HG03097 (cell line): ENCODE measurements at regions not wholly inside any gene's neighbourhood (a gene's known extent, or its start where the extent isn't known, plus 50 kb on each side); places are given as distances from the start of the nearest gene placed in this dataset.
"Not testable (repeated sequence)": the region's sequence is repeated elsewhere in the genome, so short reads cannot be mapped to it uniquely, and the experiment has no call there.

ENCODE experiments used
- ATAC-seq: cut with Tn5 transposase; IDR thresholded peaks from one replicate; pipeline ENCODE4 v1.9.1; 2021; ENCODE audit not compliant: unreplicated experiment, low FRiP score

DNA sequence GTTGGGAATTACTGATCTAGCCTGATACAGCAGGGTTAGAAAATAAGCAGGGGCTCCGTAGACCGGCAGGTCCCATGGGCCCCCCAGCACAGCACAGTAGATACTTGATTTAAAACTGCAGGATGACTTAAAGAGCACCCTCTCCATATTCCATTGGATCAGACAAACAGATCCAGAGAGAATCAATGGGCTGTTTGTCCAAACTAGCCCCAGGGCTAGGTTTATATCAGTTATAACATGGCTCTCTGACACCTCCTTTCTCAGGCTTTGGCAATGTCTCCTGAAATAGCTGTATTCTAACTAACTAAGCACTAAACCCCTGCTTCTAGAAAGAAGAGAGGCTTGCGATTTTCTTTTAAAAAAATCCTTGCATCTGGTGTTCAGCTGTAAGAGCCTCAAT is 100.4 kb upstream of the GALNT18 start:
- no peak for ATAC-seq

GRCh38 chr11:11718511-11718910 is 96.7 kb upstream of the GALNT18 start:
- ATAC-seq: no peak

GRCh38 chr11:11717064-11717725 is 95.4 kb upstream of the GALNT18 start:
- ATAC-seq: no peak

- not testable (repeated sequence) for ATAC-seq
Measured at GRCh38 chr11:11715075-11715474, 93.3 kb upstream of the GALNT18 start.

GRCh38 chr11:11710556-11710955 is 88.8 kb upstream of the GALNT18 start:
- ATAC-seq: no peak

GRCh38 chr11:11709447-11710239 is 87.8 kb upstream of the GALNT18 start:
- ATAC-seq: no peak

DNA sequence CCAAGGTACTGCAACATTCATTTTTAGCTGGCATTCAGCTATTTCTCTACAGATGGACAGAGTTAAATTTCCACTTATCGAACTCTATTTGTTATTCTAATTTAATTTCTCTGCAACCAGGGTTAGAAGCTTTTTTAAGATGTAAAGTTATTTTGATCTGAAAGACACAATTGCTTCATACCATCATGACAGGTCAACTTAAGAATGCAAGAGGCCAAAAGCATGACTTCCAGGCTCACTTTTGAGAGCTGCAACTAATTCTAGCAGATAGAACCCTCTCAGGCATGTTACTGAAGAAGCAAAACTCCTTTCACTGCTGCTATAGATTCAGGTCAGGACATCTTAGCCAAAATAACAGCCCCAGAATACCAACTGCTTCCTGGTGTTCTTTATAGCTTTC is 86.5 kb upstream of the GALNT18 start:
- no peak for ATAC-seq

GRCh38 chr11:11706028-11706427 is 84.2 kb upstream of the GALNT18 start:
- ATAC-seq: no peak

GRCh38 chr11:11703885-11704284 is 82.1 kb upstream of the GALNT18 start:
- no peak for ATAC-seq

GRCh38 chr11:11701070-11701469 is 79.3 kb upstream of the GALNT18 start:
- no peak for ATAC-seq

DNA sequence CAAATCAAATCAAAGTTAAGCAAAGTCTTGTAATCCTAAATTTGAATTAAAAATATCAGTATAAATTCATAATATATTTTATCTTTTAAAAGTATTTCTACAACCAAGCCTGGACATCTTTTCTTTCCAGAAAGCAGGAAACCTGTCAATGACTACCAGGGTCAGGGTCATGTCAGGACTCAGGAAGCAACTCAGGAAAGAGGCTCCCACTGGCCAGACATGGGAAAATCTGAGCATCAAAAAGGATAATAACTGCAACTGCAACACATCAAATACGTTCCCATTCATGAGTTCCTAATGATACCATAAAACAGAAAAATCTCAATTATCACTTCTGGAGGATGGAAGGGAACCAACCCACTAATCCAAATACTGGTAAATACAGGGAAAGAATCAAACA is 76.0 kb upstream of the GALNT18 start:
- ATAC-seq: no peak

- ATAC-seq: no peak
Measured at GRCh38 chr11:11691296-11692151, 69.7 kb upstream of the GALNT18 start.

- ATAC-seq: no peak
Measured at GRCh38 chr11:11681536-11681935, 59.7 kb upstream of the GALNT18 start.

DNA sequence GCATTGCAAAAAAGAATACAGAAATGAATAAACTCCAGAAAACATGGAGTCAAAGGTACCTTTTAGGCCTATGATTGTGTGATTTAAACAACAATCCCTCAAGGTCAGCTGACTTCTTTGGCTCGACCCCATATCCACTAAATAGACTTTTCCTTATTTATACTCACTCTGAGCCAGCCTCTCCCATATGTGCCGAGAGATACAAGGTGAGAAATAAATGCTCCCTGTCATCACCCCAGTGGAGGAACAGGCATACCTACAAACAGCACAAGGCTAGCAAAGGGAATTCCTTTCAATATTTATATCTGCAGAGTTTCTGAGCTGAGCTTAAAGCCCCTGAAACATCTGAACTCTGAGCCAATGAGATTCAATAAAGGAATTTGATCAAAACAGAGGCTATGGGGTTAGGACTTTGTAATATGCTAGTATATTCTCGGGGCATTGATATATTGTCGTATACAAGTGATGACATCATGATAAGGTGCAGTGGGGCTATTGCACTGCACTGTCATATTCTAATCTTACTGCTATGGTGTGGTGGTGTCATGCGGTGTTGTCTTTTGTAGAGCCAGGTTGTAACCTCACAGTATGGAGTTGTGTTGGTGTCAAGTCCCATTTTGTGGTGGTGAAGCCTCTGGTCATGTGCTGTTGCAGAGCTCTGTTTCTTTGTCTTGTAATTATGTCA is 56.0 kb upstream of the GALNT18 start:
- ATAC-seq: no peak

DNA sequence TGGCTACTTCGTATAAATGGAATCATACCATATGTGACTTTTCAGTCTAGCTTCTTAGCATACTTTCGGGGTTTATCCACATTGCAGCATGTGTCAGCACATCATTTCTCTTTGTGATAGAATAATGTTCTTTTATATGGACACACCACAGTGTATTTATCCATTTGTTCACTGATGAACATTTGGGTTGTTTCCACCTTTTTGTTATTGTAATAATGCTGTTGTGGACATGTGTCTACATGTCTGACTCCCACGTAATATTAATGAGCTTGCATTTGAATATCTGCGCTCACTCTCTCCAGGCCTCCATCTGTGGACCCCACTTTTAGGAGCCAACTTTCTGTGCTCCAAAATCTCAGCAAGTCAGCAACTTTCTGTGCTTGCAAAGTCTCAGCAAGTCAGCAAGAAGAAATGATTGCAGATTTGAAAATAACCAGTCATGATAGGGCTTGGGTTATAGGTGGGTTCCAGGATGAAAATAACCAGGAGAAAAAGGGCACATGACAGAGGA is 53.9 kb upstream of the GALNT18 start:
- no peak for ATAC-seq

- ATAC-seq: no peak
Measured at GRCh38 chr11:11672789-11673188, 51.0 kb upstream of the GALNT18 start.

DNA sequence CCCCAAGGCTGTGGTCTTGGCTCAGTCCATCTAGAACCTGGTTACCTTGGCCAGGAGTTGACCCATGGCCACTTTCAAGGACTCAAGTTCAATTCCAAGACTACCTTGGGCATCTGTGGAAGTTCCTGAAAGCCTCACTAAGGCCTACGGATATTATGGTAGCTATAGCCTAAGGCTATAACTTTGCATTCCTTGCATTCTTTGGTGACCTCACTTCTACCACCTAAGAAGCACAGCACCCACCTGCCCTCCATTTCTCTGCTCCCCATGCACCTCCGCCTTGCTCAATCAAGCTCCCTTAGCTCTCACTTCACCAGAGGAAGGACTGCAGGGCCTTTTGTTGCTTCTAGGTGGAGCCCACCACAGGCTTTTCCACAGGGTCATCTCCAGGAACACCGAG is 50.3 kb upstream of the GALNT18 start:
- no peak for ATAC-seq
